Chondrocyte (in vitro differentiated cells): ENCODE measurements at regions not wholly inside any gene's neighbourhood (a gene's known extent, or its start where the extent isn't known, plus 50 kb on each side); places are given as distances from the start of the nearest gene placed in this dataset.

Source experiments
- DNase-seq: peaks from one replicate; pipeline ENCODE4 v3.0.0; 2021; ENCODE audit warnings: mixed read lengths, low spot score
- H3K27ac Mint-ChIP-seq: one replicate; pipeline ENCODE4 v1.8.0; 2021; ENCODE audit warnings: mild to moderate bottlenecking, moderate library complexity, mixed read lengths; ENCODE audit not compliant: unreplicated experiment
- H3K27me3 Mint-ChIP-seq: 2 replicates; pipeline ENCODE4 v1.8.0; 2021; ENCODE audit warnings: low read depth, mixed read lengths
- H3K36me3 Mint-ChIP-seq: 2 replicates; pipeline ENCODE4 v1.8.0; 2021; ENCODE audit warnings: low read depth, mixed read lengths
- H3K4me1 Mint-ChIP-seq: 2 replicates; pipeline ENCODE4 v1.8.0; 2021; ENCODE audit warnings: low read depth, mild to moderate bottlenecking, mixed read lengths
- H3K4me3 Mint-ChIP-seq: one replicate; pipeline ENCODE4 v1.8.0; 2021; ENCODE audit warnings: mild to moderate bottlenecking, moderate library complexity, mixed read lengths; ENCODE audit not compliant: unreplicated experiment
- H3K9me3 Mint-ChIP-seq: 2 replicates; pipeline ENCODE4 v1.8.0; 2021; ENCODE audit warnings: low read depth, mixed read lengths
- TF ChIP-seq, protein P1 (sequence below): fragments of 200-600 bp; sonication (generic); IDR thresholded peaks from 2 replicates; pipeline ENCODE4 v1.5.0; 2021; ENCODE audit warnings: antibody characterized with exemption, mild to moderate bottlenecking, moderate library complexity

DNA sequence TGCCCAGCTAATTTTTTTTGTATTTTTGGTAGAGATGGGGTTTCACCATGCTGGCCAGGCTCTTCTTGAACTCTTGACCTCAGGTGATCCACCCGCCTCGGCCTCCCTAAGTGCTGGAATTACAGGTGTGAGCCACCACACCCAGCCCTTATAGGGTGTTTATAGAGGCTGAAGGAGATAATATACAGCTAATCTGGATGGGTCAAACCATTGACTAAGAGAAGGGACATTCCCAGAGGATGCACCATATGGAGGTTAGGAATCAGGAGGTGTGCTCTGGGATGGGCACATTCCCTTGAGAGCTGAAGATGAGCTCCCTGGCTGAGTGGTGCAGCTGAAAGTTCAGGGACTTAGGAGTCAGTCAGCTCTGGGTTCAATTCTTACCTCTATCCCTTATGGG lies 68.3 kb upstream of the SHISA3 start:
- Mint-ChIP-seq H3K36me3 (no peaks in the 10 kb centered on the region), H3K4me1 (peaks cover 4% of the 10 kb centered on the region), H3K4me3 (no peak overlapping the region), H3K27ac (no peak overlapping the region), H3K27me3 (no peaks in the 10 kb centered on the region), H3K9me3 (peaks cover 4% of the 10 kb centered on the region)
- TF ChIP-seq, protein P1, sequence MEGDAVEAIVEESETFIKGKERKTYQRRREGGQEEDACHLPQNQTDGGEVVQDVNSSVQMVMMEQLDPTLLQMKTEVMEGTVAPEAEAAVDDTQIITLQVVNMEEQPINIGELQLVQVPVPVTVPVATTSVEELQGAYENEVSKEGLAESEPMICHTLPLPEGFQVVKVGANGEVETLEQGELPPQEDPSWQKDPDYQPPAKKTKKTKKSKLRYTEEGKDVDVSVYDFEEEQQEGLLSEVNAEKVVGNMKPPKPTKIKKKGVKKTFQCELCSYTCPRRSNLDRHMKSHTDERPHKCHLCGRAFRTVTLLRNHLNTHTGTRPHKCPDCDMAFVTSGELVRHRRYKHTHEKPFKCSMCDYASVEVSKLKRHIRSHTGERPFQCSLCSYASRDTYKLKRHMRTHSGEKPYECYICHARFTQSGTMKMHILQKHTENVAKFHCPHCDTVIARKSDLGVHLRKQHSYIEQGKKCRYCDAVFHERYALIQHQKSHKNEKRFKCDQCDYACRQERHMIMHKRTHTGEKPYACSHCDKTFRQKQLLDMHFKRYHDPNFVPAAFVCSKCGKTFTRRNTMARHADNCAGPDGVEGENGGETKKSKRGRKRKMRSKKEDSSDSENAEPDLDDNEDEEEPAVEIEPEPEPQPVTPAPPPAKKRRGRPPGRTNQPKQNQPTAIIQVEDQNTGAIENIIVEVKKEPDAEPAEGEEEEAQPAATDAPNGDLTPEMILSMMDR = no peak
- DNase-seq = no peak

DNA sequence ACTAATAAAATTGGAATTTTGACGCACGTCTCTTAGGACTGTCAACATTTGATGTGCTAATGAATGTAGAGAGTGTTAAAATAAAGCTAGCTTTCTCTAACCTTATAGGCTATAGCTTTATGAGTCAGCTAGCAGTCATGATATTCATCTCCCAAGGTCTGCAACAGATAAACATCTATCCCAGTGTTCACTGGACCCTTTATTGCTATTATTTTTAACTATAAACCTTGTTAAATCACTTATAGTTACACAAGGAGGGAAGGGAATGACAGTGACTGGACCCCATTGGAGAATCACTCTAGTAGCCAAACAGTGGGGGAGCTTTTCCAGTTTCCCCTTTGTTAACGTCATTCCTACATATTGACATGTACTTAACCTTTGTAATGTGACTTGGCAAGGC lies 67.9 kb upstream of the SHISA3 start:
- H3K4me1 Mint-ChIP-seq = peaks cover 4% of the 10 kb centered on the region
- H3K4me3 Mint-ChIP-seq = no peak overlapping the region
- no peak for DNase-seq
- no peak overlapping the region for H3K27ac Mint-ChIP-seq
- no peaks in the 10 kb centered on the region for H3K36me3 Mint-ChIP-seq
- H3K9me3 Mint-ChIP-seq = peaks cover 4% of the 10 kb centered on the region
- H3K27me3 Mint-ChIP-seq = no peaks in the 10 kb centered on the region
- TF ChIP-seq, protein P1 = no peak

- DNase-seq = no peak
- Mint-ChIP-seq H3K27ac (no peak overlapping the region), H3K27me3 (no peaks in the 10 kb centered on the region), H3K4me3 (no peak overlapping the region), H3K4me1 (peaks cover 4% of the 10 kb centered on the region), H3K9me3 (peaks cover 4% of the 10 kb centered on the region), H3K36me3 (no peaks in the 10 kb centered on the region)
- TF ChIP-seq, protein P1 = no peak
Measured at GRCh38 chr4:42330002-42330592, 67.2 kb upstream of the SHISA3 start.

DNA sequence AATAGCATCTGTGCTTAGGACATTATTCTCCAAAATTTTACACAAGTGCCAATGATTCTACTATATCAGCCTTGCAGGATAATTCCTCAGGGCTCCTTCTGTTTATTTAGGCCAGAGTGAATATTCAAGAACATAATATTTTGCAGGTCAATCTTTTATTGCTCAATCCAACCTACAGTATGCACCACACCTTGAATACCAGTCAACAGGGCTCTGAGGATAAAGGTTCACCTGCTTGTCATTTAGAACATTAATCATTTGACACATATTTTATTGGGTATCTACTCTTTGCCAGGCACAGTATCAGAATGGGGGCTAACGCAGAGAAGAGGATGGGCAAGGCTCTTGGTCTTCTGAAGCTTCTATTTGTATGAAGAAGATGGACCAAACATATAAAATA lies 66.2 kb upstream of the SHISA3 start:
- no peaks in the 10 kb centered on the region for H3K36me3 Mint-ChIP-seq
- H3K9me3 Mint-ChIP-seq = peaks cover 4% of the 10 kb centered on the region
- no peak for DNase-seq
- H3K27ac Mint-ChIP-seq = no peak overlapping the region
- TF ChIP-seq, protein P1 = no peak
- no peaks in the 10 kb centered on the region for H3K27me3 Mint-ChIP-seq
- no peak overlapping the region for H3K4me3 Mint-ChIP-seq
- H3K4me1 Mint-ChIP-seq = peaks cover 4% of the 10 kb centered on the region

DNA sequence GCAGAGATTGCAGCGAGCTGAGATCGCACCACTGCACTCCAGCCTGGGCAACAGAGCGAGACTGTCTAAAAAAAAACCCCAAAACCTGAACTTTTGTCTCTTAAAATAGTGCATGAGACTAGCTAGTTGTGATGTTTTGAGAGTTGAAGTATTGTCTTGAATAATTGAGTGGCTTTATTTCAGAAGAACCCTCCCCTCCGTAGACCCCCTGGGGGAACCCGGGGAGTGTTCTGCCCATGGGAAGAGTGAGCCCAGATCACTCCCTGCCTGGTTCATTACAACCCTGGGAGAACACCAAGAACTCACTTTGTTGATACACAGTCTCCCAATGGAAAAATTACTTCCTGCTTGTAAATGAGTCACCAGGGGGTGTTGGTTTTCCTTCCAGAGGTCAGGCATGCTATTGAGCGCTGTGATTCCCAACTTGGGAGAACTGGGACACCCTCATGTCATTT lies 65.3 kb upstream of the SHISA3 start:
- TF ChIP-seq, protein P1 = no peak
- DNase-seq = no peak
- no peaks in the 10 kb centered on the region for H3K36me3 Mint-ChIP-seq
- H3K27ac Mint-ChIP-seq = no peak overlapping the region
- H3K4me3 Mint-ChIP-seq = no peak overlapping the region
- peaks cover 4% of the 10 kb centered on the region for H3K9me3 Mint-ChIP-seq
- peaks cover 4% of the 10 kb centered on the region for H3K4me1 Mint-ChIP-seq
- no peaks in the 10 kb centered on the region for H3K27me3 Mint-ChIP-seq
